Activated T-cell treated with anti-CD3 and anti-CD28 coated beads, Interleukin-2, amount 50 U/mL, for 48 hours (primary cell): ENCODE measurements at regions not wholly inside any gene's neighbourhood (a gene's known extent, or its start where the extent isn't known, plus 50 kb on each side); places are given as distances from the start of the nearest gene placed in this dataset.

Experiments used
- DNase-seq, 2 experiments: peaks; one replicate each; pipeline ENCODE4 v3.0.0-alpha.2; 2020

DNA sequence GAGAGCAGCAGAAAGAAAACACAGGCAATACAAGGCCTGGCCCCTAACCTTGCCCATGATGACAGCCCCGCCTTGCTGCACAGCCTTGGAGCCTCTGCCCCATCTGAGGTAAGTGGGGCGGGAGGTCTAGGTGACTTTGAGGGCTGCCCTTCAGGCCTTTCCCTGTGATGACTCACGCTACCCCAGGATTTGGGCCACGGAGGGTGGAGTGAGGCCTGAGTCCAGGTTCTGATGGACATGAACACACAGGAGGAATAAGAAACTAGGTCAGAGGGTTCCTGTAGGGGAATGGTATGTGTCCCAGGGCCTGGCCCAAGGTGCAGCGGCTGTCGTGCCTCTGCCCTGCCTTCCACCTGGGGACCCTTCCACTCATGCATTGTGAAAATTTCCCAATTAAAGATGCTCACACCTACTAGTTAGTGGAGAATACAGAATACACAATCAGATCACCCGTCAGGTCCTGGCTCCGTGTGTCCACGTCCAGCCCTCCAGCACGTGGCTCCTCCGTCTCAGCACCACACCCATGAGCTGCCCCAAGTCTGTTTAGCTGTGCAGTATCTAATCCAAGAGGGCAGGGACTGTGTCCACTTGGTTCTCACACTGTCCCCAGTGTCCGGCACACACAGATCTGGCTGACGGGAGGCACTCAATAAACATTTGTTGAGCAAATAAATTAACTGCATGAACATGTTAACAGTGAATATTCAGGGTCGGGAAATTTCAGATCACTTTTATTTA is 111.0 kb downstream of the CHST1 start:
- DNase-seq, result no peak

- DNase-seq, result no peak
Observed at GRCh38 chr11:45553383-45553936, 112.0 kb downstream of the CHST1 start.

DNA sequence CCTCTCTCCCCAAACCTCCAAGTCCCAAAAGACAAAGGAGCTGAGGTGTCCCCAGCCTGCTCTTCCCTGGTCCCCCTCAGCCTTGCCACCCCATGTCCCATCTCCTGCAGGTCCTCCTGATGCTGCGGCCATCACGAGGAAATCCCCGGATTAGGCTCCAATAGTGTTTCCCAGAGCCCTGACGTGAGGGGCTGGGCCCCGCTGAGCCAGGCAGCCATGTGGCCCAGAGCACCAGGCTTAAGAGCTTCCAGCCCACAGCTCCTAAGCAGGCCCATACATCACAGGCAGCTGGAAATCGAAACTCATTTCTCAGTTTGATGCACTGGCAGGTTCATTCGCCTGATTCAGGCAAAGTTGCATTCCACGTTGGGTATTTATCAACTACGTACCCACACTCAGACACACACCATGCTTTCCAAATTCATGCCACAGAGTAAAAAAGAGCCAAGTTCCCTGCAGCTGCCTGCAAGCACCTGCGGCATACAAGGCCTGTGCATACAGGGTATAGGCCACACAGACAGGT is 114.2 kb downstream of the CHST1 start:
- no peak for DNase-seq

- no peak for DNase-seq
Observed at GRCh38 chr11:45549257-45549656, 116.2 kb downstream of the CHST1 start.

DNA sequence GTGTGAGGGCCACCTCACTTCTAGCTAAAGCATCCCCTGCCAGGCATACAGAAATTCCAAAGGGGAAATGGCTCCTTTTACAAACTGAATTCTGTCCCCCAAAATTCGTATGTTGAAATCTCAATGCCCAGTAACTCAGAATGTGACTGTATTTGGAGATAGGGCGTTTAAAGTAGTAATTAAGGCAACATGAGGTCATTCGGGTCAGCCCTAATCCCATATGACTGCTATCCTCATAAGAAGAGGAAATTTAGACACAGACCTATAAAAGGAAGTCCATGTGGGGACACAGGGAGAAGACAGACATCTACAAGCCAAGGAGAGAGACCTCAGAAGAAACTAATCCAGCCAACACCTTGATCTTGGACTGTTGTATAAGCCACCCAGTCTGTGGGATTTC is 119.1 kb downstream of the CHST1 start:
- no peak for DNase-seq

DNA sequence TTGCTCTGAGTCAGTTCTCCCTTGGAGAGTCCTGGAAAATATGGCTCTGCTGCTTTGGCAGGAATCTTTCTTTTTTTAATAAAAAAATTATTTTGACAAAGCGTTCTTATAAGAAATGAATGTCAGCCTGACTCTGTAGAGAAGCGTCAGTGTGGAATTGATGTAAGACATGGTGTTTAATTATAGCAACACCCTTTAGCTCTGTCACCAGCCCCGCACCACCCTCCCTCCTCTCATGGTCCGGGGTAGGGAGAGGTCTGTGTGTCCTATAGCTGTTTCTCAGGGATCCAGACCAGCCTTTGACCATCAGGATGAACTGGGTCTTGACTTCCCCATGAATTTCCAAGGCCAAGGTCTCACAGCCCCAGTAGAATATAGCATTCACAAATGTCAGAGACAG is 120.6 kb downstream of the CHST1 start:
- DNase-seq, result no peak

DNA sequence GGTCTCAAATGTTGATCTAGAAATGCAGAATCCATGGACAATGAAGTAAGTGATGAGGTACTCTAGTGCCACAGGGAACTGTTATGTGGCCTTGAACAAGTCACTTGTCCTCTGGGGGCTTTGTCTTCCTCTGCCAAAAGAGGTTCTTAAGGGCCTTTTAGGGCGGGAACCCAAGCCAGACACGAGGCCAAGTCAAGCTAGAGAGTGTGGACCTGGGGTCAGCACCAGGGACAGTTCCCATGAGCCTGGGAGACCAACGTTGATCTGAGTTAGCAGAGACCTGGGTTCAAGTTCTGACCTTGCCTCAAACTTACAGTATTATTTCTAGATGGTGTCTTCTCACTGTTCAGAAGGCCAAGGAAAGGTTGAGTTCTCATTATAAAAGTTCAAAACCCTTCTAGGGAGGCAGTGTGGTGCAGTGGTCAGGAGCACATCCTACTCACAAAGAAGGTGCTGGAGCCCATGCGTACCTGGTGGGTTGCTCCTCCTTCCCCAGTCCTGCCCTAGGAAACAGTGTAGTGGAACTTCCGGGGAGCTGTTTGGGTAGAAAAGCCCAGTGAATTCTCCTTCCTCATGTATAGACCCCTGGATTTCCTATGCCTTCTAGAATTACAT is 121.5 kb downstream of the CHST1 start:
- DNase-seq, result peak in 1 of 2 experiments; percentile 21

- no peak for DNase-seq
Observed at GRCh38 chr11:45543081-45543480, 122.3 kb downstream of the CHST1 start.

GRCh38 chr11:45541693-45542434 is 123.6 kb downstream of the CHST1 start:
- no peak for DNase-seq

- DNase-seq, result no peak
Observed at GRCh38 chr11:45538939-45539338, 126.5 kb downstream of the CHST1 start.

DNA sequence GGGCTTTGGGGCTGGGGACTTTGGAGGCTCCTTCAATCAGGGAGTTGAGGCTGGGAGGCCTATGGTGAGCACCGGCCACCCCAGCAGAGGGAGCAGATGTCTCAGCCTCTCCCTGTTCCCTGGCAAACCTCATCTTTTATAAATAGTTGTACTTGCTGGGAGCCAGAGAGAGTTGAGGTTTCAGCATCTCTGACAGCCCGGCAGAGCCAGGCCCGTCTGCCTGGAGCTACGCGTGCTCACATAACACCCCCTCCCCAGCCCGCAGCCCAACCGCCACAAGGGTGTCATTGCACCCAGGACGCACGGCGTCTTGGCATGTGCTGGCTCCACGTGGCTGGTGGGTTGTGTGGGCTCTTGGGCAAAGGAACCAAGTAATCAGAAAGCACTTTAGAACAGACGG is 127.1 kb downstream of the CHST1 start:
- no peak for DNase-seq

GRCh38 chr11:45537614-45538013 is 127.8 kb downstream of the CHST1 start:
- DNase-seq, result no peak

DNA sequence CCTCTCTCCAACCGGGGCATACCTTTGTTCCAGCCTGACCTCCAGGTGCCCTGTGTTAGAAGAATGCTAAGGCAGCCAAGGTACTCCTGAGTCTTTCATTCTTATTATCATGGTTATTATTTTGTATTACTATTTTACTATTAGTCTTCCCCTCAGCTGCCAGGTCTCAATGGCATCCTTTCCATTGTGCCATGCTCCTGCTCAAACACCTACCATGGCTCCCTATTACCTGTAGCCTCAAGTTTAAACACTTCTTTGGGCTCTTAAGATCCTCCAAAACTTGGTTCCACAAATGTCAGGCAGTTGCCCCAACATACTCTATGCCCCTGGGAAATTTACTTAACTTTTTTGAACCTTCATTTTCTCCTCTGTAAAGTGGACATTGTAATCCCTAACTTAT is 130.4 kb downstream of the CHST1 start:
- DNase-seq, result no peak

DNA sequence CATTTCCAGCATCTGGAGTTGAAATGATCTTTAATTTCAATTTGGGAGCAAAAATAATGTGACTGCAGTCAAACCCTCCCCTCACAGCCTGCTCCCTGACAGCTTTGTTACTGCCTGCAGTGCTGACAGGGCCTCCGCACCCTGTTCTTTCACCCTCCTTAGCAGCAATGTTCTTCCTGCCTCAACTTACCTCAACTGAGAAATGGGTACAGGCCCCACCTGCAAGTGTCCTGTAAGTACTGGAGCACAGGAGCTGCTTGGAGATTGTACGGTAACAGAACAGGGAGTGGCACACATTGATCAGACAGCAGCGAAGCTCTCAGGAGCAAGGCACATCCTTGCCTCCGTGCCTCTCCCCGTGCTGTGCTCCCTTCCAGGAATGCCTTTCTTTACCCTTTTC is 131.3 kb downstream of the CHST1 start:
- no peak for DNase-seq

DNA sequence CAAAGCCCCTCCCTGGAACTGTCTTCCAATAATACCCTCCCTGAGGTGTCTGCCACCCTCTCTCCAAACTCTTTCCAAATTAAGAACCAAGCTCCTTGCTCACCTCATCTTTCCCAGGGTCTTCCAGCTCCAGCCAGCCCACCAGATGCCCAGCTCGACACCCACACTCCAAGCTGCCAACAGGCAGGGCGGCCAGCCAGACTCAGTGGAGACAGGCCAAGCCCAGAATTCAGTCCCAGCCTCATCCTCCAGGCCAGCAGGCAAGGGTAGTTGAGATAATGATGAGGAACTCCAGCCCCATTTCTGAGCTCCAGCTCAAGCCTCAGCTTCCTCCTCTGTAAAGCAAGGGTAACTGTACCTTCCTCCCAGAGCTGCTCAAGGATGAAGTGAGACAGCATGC is 132.9 kb downstream of the CHST1 start:
- no peak for DNase-seq

DNA sequence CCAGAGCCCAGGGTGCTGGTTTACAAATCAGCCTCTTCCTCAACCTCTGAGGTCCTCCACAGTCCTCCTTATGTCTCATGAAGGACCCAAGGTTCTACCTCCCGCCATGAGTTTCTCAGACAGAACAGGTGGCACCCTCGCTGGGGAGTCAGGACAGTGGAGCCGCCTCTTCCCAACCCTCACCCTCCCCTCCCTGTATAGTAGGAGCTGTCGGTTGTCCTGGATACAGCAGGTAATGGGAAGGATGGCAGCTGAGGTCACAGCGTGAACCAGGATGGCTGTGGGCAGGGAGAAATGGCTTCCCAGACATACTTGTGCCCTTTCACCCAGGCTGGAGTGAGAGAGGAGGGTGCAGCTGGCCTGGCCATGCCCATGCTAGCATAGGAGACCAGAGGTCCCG is 134.6 kb downstream of the CHST1 start:
- no peak for DNase-seq

- DNase-seq, result no peak
Observed at GRCh38 chr11:45530111-45530510, 135.3 kb downstream of the CHST1 start.

GRCh38 chr11:45528435-45528834 is 137.0 kb downstream of the CHST1 start:
- no peak for DNase-seq

DNA sequence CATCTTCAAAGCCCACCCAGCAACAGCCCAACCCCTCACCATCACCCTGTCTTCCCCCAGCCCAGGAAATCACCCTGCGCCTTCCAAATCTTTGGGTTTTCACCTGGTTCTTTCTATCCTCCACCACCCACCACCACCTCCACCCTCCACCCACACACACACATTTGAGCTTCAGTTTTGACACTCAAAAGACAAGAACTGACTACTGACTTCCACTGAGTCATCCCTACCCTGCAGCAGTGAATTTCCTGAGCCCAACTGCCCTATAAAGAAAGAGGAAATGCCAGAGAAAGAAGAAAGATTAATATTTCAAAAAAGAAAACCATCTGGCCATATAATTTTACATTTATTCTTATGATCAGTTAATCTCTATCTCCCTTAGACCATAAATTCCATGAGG is 137.5 kb downstream of the CHST1 start:
- DNase-seq, result peak; percentile 29 to 33

DNA sequence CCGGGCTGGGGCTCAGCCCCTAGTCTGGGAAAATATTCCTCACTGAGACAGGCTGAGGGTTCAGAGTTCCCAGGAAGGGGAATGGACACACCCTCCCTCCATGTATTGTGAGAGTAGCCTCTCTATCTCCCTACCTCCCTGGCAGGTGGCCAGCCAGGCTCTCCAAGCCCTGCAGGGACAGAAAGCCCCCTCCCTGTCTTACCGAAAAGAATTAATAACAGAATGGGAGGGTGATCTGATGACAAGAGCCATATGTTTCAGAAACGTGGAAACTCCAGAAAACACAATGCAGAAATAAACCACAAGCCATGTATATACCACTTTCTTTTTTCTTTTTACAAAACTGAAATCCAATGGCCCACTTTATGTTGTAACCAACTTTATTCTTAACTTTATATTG is 140.0 kb downstream of the CHST1 start:
- no peak for DNase-seq

DNA sequence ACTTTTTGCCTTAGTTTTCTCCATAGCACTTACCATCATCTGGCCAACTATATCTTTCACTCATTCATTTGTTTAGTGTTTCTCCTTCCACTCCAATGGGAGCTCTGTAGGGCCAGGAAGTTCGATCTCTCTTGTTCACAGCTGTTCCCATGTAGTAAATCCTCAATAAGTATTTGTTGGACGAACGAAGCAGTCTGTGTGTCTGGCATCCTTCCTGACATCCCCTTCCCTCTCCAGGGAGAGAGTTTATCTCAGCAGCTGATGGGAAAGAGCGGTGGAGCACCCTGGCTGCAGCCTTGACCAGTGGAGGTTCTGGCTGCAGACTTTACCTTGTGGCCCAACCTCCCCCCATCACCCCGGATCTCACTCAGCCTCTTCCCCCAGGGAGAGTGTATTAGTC is 141.7 kb downstream of the CHST1 start:
- DNase-seq, result no peak

DNA sequence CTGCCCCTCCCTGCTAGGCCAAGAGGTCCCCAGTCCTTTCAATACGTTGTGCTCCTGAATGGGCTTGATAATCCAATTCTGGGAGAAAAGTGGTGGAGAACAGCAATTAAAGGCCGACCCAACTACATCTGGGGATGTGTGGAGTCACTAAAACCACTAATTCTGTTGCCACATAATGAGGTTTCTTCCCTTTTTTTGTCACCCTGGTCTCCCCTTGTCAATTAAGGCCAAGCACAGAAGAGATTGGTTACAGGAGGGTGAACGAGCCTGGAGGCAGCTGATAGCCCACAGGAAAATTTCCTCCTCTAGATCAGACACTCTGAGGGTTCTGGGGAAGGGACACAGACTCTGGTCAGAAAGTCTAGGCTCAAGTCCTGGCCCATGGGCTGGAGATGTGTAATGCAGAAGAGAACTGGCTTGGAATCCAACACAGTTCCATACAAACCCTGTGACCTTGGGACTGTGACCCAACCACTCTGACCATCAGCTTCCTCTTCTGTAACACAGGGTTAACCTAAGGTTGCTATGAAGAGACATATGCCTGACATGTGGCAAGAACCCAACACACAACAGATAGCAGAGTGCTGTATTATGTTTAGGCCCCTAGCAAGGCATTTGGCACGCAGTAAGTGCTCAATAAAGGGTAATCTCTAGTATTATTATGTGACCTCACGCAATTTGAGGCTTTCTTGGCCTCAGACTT is 146.4 kb downstream of the CHST1 start:
- DNase-seq, result no peak
